Dendritic cell treated with granulocyte-macrophage colony-stimulating factor and Interleukin-4, amounts not matched to agents 40 ng/mL and 50 ng/mL, for 4 days (primary cell): ENCODE measurements at regions not wholly inside any gene's neighbourhood (a gene's known extent, or its start where the extent isn't known, plus 50 kb on each side); places are given as distances from the start of the nearest gene placed in this dataset.
A peak's percentile ranks its signal among the peaks of the same experiment; 100 is the strongest.
"Not testable (repeated sequence)": the region's sequence is repeated elsewhere in the genome, so short reads cannot be mapped to it uniquely, and the experiment has no call there.

Source experiments
- H3K27ac Mint-ChIP-seq: one replicate; pipeline ENCODE4 v1.8.0; 2022; ENCODE audit warnings: mild to moderate bottlenecking, mixed read lengths
- H3K27me3 Mint-ChIP-seq: one replicate; pipeline ENCODE4 v1.8.0; 2022; ENCODE audit warnings: mild to moderate bottlenecking, mixed read lengths
- H3K36me3 Mint-ChIP-seq: one replicate; pipeline ENCODE4 v1.8.0; 2022; ENCODE audit warnings: low read depth, mixed read lengths
- H3K4me1 Mint-ChIP-seq: one replicate; pipeline ENCODE4 v1.8.0; 2022; ENCODE audit warnings: low read depth, mixed read lengths
- H3K4me3 Mint-ChIP-seq: one replicate; pipeline ENCODE4 v1.8.0; 2022; ENCODE audit warnings: mild to moderate bottlenecking, moderate library complexity, mixed read lengths
- H3K9me3 Mint-ChIP-seq: one replicate; pipeline ENCODE4 v1.8.0; 2022; ENCODE audit warnings: mixed read lengths
- intact Hi-C: fragments of 100-400 bp; cut with micrococcal nuclease; formaldehyde crosslinking; loops from one replicate; pipeline ENCODE4 v1.15.0; 2022

DNA sequence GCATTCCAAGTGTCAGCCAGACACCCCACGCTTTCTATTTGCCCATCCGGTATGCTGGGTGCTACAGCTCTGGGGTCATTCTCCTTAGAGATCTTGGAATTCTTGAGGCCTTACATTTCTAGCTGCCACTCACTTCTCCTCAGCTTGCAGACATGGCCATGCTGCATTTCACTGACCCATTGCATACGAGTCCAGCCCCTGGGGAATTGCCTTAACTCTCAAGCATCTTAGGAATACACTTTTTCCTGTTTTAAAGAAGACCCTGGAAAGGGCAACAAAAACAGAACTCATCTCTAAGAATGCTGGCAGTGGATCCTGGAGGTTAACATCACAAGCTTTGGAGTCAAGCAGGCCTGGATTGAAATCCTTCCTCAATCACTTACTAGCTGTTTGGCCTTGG is 122.0 kb upstream of the LNX1 start:
- Mint-ChIP-seq H3K4me3 (no peak overlapping the region), H3K4me1 (peaks cover 28% of the 10 kb centered on the region), H3K27ac (no peak overlapping the region), H3K36me3 (no peaks in the 10 kb centered on the region), H3K27me3 (no peaks in the 10 kb centered on the region), H3K9me3 (no peaks in the 10 kb centered on the region)
- intact Hi-C loops: no loop called here

DNA sequence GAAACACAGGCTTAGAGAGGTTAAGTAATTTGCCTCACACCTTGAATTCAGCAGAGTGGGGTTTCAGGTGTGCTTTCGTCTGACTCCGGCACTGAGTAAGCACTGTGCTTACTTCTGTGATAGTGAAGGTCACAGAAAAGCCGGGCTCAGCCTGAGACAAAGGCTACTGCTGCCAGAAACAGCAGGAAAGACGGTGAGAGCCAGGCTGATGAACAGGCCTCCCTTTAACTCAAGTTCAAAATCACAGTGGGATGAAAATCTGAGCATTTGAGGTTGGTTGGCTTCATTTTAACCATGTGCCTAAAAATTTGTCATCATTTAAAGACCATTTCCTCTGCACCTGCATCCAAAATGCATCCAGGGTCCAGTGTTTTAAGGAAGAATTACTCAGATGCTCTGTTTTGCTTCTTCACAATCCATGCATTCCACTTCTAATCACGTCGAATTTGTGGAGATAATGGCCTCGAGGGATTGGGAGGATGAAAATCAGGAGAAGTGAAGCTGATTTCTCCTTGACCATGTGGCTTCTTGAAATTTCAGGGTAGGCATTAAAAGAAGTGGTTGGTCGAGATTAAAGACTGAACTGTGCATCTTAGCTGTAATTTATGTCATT is 121.2 kb upstream of the LNX1 start:
- no peaks in the 10 kb centered on the region for H3K27me3 Mint-ChIP-seq
- intact Hi-C loops: no loop called here
- H3K4me1 Mint-ChIP-seq: peaks cover 25% of the 10 kb centered on the region
- no peaks in the 10 kb centered on the region for H3K9me3 Mint-ChIP-seq
- no peak overlapping the region for H3K4me3 Mint-ChIP-seq
- no peak overlapping the region for H3K27ac Mint-ChIP-seq
- H3K36me3 Mint-ChIP-seq: no peaks in the 10 kb centered on the region

DNA sequence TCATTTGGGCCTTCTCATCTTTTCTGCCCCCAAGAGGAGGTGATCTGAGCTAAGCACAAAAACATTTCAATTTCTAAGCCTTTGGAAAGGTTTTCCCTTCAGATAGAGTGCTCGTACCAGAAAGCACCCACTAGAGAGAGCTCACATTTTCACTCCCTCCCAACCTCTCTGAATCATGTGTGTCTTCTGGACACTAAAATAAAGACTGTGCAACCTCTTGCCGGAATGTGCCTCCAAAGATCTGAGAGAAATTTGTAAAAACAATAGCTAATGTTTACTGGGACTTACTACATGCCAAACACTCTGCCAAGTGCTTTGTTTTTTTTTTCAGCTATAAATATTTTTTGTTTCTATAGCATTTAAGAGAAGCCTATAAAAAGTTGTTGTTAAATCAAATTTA is 120.6 kb upstream of the LNX1 start:
- intact Hi-C loops: no loop called here

DNA sequence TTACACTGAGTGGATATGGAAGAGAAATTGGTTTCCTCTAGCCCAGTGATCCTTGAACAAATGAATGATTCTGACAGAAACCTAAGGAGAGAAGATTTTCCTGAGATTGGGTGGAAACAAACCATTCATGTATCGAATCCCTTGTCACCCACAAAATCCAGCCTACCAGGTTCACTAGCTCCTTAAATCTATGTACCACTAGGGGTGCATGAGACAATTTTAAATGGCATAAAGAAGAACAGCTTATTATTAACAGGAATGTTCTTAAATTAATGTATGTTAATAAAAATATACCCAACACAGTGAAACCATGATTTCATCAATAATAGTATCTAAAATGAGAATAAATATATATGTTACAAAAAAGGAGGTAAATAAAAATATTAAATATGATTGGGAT is 118.4 kb upstream of the LNX1 start:
- H3K36me3 Mint-ChIP-seq: no peaks in the 10 kb centered on the region
- peaks cover 12% of the 10 kb centered on the region for H3K4me1 Mint-ChIP-seq
- intact Hi-C loops: loop anchor here (5.0 kb wide), 2 partner anchors 508 to 523 kb away; no protein-coding TSS in a partner anchor
- H3K27me3 Mint-ChIP-seq: no peaks in the 10 kb centered on the region
- H3K9me3 Mint-ChIP-seq: no peaks in the 10 kb centered on the region
- no peak overlapping the region for H3K4me3 Mint-ChIP-seq
- H3K27ac Mint-ChIP-seq: no peak overlapping the region

More for the DNA sequence above, 120.6 kb upstream of the LNX1 start:
- Mint-ChIP-seq H3K4me3 (no peak overlapping the region), H3K9me3 (no peaks in the 10 kb centered on the region), H3K27ac (no peak overlapping the region), H3K27me3 (no peaks in the 10 kb centered on the region), H3K4me1 (peaks cover 24% of the 10 kb centered on the region), H3K36me3 (no peaks in the 10 kb centered on the region)

DNA sequence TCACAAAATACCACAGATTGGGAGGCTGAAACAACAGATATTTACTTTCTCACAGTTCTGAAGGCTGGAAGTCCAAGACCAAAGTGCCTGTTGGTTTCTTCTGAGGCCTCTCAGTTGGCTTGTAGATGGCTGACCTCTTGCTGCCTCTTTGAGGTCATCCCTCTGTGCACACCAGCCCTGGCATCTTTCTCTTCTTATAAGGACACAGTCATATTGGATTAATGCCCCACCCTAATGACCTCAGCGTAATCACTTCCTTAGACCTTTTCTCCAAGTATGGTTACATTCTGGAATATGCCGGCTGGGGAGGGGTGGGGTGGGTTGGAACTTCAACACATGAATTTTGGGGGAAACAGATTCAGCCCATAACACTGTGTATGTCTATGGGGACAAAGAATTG is 116.2 kb upstream of the LNX1 start:
- Mint-ChIP-seq H3K36me3 (no peaks in the 10 kb centered on the region), H3K9me3 (no peaks in the 10 kb centered on the region), H3K27me3 (no peaks in the 10 kb centered on the region), H3K4me3 (no peak overlapping the region), H3K4me1 (peaks cover 22% of the 10 kb centered on the region), H3K27ac (no peak overlapping the region)
- intact Hi-C loops: loop anchor here (2.0 to 5.0 kb wide), 3 partner anchors 97 to 525 kb away; no protein-coding TSS in a partner anchor

DNA sequence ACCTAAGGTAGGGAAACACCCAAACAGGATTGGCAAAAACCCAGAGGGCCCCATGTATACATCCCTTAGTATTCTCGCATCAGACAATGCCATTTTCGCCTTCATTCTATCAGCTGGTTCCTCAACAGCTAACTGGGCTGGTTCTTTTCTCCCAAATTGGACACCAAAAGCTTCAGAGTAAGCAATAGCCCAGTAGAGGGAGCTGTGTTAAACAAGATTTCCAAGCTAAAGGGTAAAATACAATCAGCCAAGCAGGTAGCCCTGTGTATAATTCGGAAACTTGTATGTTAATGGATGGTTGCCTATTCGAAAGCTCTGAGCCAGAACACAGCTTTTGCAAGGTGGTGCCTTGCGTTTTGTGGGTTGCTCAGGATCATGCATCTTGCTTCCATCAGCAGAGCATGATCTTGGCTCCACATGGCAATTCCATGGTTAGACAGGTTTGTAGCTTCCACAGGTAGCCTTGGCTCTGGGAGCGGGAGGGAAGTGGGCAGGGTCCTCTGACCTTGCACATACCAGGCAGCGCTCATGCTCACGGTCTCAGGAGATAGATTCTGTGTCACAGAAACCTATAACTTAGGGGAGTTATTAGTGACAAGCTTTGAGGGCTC is 115.2 kb upstream of the LNX1 start:
- Mint-ChIP-seq H3K27ac (no peak overlapping the region), H3K4me3 (no peak overlapping the region), H3K9me3 (peaks cover under 1% of the 10 kb centered on the region), H3K4me1 (peaks cover 25% of the 10 kb centered on the region), H3K27me3 (no peaks in the 10 kb centered on the region), H3K36me3 (peaks cover under 1% of the 10 kb centered on the region)
- intact Hi-C loops: loop anchor here (2.0 to 5.0 kb wide), 3 partner anchors 98 to 526 kb away; no protein-coding TSS in a partner anchor

DNA sequence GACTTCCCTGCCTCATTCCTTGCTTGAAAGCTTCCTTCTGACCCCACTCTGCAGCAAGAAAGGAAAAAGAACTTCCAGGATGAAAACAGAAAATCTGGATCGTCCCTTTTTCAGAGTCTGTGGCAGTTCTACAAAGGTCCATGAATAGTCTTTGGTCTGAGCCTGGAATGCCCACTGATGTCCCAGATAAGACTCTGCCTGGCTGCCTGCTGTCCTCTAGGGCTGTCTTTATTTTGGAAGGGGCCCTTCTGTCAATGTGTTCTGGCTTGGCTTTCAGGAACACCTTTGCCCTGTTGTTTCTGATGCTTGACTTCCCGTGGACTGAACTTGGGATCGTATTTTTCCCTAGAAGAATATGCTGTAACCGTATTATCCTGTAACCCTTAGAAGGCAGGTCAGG is 114.7 kb upstream of the LNX1 start:
- H3K27ac Mint-ChIP-seq: no peak overlapping the region
- H3K27me3 Mint-ChIP-seq: no peaks in the 10 kb centered on the region
- no peak overlapping the region for H3K4me3 Mint-ChIP-seq
- intact Hi-C loops: loop anchor here (2.0 to 5.0 kb wide), 3 partner anchors 99 to 526 kb away; no protein-coding TSS in a partner anchor
- H3K36me3 Mint-ChIP-seq: peaks cover 6% of the 10 kb centered on the region
- H3K9me3 Mint-ChIP-seq: peaks cover 7% of the 10 kb centered on the region
- H3K4me1 Mint-ChIP-seq: peaks cover 20% of the 10 kb centered on the region

DNA sequence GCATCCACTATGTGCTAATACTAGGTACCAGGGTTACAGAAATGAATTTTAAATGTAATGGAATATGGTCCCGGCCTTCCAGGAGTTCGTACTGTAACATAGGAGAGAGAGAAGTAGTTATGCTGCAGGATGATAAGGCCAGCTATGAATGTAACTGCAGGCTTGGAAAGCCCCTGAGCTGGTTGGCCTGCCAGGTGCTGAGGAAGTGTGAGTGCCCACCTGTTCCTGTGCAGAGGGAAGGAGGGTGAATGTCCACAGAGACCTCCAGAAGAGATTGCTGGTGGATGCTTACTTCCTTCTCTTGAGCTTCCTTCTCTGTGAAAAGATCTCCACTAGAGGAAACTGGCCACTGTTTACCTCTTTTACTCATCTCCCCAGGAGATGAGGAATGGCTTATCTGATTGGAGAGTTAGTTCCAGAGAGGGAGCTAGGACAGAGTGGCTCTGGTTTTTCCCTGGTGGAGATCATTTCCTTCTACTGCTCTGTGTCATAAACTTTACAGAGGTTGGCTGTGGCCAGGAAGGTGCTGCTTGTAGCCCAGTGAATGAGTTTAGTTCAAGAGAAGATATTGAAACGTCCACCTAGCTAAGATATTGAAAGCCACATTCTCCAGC is 114.0 kb upstream of the LNX1 start:
- H3K9me3 Mint-ChIP-seq: peaks cover 12% of the 10 kb centered on the region
- no peak overlapping the region for H3K27ac Mint-ChIP-seq
- H3K27me3 Mint-ChIP-seq: no peaks in the 10 kb centered on the region
- no peak overlapping the region for H3K4me3 Mint-ChIP-seq
- H3K4me1 Mint-ChIP-seq: peaks cover 20% of the 10 kb centered on the region
- peaks cover 7% of the 10 kb centered on the region for H3K36me3 Mint-ChIP-seq
- intact Hi-C loops: loop anchor here (5.0 kb wide), 2 partner anchors 512 to 527 kb away; no protein-coding TSS in a partner anchor

DNA sequence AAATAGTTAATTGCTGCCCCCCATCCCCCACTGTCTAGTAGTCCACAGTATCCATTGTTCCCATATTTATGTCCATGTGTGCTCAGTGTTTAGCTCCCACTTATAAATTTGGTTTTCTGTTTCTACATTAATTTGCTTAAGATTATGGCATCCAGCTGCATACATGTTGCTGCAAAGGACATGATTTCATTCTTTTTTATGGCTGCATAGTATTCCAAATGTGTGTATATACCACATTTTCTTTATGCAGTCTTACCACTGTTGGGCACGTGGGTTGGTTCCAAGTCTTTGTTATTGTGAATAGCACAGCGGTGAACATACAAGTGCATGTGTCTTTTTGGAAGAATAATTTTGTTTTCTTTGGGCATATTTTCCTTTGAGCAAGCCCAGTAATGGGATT is 113.0 kb upstream of the LNX1 start:
- Mint-ChIP-seq H3K27me3 (no peaks in the 10 kb centered on the region), H3K36me3 (peaks cover 7% of the 10 kb centered on the region), H3K4me1 (peaks cover 20% of the 10 kb centered on the region), H3K9me3 (peaks cover 12% of the 10 kb centered on the region), H3K4me3 (no peak overlapping the region), H3K27ac (no peak overlapping the region)
- intact Hi-C loops: no loop called here

DNA sequence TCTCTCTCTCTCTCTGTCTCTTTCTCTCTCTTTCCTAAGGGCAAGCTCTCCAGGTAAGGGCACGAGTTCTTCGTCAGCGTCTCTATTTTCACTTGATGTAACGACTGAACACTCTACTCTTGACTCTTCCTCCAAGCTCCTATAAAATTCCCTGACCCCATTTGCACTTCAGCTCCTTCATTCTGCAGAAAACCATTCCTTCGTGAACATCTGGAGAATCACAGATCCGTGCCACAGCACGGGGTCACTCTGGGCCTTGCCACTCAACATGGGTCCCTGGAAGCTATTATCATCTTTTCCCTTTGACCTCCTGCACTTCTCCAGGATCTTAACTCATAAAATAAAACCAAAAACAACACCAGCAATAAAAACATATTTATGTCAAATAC is 112.0 kb upstream of the LNX1 start:
- H3K27me3 Mint-ChIP-seq: no peaks in the 10 kb centered on the region
- H3K27ac Mint-ChIP-seq: no peak overlapping the region
- no peak overlapping the region for H3K4me3 Mint-ChIP-seq
- intact Hi-C loops: no loop called here
- peaks cover 7% of the 10 kb centered on the region for H3K36me3 Mint-ChIP-seq
- H3K9me3 Mint-ChIP-seq: peaks cover 12% of the 10 kb centered on the region
- peaks cover 20% of the 10 kb centered on the region for H3K4me1 Mint-ChIP-seq

DNA sequence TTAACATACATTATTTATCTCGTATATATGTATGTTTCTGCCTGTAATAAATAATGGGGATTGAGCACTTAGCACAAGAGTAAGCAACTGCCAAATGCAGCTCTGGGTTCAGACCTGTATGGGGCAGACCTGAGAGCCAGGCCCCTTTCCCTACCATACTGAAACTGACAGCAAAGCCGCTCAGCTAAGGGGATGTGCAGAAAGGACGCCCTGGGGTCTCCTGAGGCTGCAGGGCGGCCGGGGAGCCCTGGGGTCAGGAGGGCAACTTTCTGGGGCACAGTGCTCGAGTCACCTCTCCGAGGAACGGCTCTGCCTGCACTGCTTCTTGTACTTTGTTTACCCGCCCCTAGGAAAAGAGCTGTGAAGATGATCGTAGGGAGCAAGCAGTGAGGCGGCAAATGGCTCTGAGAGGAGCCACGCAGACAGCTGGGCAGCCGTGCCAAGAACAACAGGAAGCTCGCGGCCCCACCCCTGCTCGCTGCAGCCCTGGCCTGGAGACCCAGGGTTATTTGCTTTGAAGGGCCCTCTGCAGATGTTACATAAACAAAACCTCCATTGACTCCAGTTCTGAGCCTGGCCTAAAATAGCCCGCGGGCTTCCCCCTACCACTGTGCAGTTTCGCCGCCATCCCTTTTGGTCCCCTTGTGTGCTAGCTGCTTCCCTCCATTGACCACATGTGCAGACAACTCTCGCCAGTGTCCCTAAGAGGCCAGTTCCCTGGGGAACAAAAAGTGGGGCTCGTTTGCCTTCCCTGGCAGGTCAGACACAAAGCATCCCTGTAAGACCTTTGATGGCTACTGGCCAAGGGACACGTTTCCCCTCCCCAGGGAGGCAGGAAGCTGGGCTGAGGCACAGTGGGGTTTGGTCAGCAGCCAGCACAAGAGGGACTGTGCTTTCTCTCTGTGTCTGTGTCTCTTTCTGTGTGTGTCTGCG is 111.3 kb upstream of the LNX1 start:
- Mint-ChIP-seq H3K27me3 (no peaks in the 10 kb centered on the region), H3K4me3 (peak overlapping the region; percentile 68), H3K36me3 (peaks cover 7% of the 10 kb centered on the region), H3K9me3 (peaks cover 12% of the 10 kb centered on the region), H3K4me1 (peaks cover 20% of the 10 kb centered on the region), H3K27ac (peak overlapping the region; percentile 59)
- intact Hi-C loops: no loop called here

DNA sequence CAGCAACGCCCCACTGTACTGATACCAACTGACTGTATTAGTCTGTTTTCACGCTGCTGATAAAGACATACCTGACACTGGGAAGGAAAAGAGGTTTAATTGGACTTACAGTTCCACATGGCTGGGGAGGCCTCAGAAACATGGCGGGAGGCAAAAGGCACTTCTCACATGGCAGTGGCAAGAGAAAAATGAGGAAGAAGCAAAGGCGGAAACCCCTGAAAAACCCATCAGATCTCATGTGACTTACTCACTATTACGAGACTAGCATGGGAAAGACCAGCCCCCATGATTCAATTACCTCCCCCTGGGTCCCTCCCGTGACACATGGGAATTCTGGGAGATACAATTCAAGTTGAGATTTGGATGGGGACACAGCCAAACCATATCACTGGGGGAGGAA is 110.0 kb upstream of the LNX1 start:
- H3K4me3 Mint-ChIP-seq, intact Hi-C loops, H3K27ac Mint-ChIP-seq, H3K36me3 Mint-ChIP-seq, H3K27me3 Mint-ChIP-seq: not testable (repeated sequence)
- peaks cover 15% of the 10 kb centered on the region for H3K4me1 Mint-ChIP-seq
- peaks cover 12% of the 10 kb centered on the region for H3K9me3 Mint-ChIP-seq

DNA sequence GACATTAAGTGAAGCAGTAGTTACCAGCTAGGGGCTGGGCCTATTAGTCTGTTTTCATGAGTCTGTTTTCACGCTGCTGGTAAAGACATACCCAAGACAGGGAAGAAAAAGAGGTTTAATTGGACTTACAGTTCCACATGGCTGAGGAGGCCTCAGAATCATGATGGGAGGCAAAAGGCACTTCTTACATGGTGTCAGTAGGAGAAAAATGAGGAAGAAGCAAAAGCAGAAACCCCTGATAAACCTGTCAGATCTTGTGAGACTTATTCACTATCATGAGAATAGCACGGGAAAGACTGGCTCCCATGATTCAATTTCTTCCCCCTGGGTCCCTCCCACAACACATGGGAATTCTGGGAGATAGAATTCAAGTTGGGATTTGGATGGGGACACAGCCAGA is 108.0 kb upstream of the LNX1 start:
- H3K27me3 Mint-ChIP-seq, H3K4me3 Mint-ChIP-seq, intact Hi-C loops, H3K36me3 Mint-ChIP-seq, H3K27ac Mint-ChIP-seq: not testable (repeated sequence)
- peaks cover 21% of the 10 kb centered on the region for H3K4me1 Mint-ChIP-seq
- peaks cover 12% of the 10 kb centered on the region for H3K9me3 Mint-ChIP-seq
